ENCODE measurements at regions not wholly inside any gene's neighbourhood (a gene's known extent, or its start where the extent isn't known, plus 50 kb on each side); places are given as distances from the start of the nearest gene placed in this dataset.
"Not testable (repeated sequence)": the region's sequence is repeated elsewhere in the genome, so short reads cannot be mapped to it uniquely, and the experiment has no call there.

DNA sequence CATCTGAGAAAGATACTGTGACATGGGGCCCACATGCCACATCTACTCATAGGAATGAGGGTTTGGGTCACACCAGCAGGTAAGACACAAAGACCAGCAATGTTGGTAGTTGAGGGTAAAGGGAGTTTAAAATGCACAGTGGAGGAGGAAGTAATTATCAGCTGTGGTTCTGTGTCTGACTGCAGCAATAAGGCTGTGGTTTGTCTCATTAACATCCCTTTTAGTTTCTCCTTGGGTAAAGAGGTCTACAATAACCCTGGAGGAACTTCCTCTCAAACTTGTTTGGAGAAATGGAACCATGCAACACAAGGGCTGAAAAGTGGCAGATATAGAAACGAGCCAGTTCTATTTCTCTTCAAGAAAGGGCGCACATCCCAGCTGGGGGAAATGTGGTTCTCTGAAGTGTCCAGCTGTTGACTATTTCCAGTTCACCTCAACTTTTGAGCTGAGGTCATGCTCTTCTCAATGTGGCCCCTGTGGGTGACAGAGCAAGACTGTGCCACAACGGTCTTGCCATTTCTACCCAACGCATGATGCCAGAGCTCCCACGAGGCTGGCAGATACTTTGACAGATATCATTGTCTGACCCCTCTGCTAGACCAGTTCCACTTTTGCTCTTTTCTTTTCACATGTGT is 234.3 kb downstream of the SQOR start:
- no peak for DNase-seq

DNA sequence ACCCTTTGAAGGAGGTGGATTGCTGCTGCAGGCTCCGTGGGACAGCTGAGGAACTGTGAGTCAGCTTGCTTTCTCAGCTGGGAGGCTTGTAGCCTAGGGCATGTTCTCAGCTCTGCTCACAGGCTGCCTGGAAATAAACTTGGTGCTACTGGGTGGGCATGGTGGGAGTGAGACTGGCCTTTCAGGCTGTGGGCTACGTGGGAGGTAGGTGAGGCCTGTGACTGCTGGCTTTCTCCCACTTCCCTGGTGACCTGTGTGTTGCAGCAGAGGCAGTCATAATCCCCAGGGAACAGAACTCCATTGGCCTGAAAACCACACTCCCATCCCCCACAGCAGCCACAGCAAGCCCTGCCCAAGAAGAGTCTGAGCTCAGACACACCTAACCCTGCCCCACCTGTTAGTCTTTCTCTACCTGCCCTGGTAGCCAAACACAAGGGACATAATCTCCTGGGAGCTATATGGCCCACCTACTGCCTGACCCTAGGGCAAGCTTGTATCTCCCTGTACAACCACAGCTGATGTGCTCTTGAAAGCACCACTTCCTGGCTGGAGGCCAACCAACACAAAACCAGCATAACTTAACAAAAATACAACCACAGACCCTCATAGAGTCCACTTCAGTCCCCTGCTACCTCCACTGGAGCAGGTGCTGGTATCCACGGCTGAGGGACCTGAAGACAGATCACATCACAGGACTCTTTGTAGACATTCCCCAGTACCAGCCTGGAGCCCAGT is 236.5 kb downstream of the SQOR start:
- DNase-seq, result no peak

DNA sequence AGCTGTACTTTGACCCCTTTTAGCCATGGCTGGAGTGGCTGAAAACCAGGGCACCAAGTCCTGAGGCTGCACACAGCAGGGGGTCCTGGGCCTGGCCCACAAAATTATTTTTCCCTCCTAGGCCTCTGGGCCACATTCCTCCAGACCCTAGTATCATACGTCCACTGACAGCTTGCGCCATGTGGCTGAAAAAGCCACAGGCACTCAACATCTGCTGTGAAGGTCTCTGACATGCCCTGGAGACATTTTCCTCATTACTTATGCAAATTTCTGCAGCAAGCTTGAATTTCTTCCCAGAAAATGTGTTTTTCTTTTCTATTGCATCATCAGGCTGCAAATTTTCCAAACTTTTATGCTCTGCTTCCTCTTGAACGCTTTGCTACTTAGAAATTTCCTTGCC is 239.0 kb downstream of the SQOR start:
- no peak for DNase-seq

DNA sequence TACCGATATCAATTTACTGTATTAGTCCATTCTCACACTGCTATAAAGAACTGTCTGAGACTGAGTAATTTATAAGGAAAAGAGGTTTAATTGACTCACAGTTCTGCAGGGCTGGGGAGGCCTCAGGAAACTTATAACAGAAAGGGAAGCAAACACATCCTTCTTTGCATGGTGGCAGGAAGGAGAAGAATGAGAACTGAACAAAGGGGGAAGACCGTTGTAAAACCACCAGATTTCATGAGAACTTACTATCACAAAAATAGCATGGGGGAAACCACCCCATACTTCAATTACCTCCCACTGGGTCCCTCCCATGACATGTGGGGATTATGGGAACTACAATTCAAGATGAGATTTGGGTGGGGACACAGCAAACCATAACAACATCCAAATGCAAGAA is 239.7 kb downstream of the SQOR start:
- DNase-seq, result not testable (repeated sequence)

DNA sequence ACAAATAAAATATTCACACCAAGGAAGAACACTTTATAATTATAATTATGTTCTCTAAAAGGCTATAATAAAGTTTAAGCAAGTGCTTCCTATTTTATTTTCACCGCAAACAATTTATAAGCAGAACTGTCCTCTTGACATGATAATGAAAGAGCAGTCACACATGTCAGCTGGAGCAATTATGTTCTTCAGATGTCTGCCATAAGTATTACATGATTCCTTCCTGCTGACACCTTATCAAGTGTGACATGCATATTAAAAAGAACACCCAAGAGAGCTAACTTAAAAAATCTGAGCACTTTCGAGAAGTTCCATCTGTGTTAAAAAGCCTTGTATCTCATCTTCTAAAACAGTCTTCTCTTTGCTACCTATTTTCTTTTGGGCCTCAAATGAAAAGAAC is 249.5 kb downstream of the SQOR start:
- no peak for DNase-seq

DNA sequence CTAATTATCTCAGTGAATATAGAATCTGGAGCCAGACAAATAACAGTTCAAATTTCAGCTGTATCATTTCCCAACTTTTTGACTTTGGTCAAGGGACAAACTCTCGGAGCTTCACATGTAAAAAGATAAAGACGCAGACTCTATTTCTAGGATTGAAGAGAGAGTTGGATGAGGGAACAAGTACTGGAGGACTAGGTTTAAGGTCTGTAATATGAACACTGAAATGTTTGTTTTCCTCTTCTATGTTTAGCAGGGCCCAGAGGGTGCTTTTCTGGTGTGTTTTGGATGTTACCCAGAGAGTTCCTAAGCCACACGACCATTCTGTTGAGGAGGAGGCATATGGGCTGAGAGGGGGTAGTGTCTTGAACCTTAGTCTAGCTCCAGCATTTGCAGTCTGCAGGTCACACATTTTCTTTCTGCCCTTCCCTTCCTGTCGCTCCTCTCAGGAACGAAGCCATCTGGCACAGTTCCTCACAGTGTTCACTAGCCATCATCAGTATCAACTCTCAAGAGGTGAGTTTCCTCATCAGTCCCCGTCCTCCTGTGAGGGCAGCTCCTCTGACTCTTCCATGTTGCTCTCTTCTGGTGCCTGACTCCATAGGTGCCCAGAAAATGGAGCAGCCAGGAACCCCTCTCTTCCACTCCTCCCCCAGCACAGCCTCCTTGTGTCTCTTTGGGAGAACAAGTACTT is 250.1 kb downstream of the SQOR start:
- DNase-seq, result no peak

DNA sequence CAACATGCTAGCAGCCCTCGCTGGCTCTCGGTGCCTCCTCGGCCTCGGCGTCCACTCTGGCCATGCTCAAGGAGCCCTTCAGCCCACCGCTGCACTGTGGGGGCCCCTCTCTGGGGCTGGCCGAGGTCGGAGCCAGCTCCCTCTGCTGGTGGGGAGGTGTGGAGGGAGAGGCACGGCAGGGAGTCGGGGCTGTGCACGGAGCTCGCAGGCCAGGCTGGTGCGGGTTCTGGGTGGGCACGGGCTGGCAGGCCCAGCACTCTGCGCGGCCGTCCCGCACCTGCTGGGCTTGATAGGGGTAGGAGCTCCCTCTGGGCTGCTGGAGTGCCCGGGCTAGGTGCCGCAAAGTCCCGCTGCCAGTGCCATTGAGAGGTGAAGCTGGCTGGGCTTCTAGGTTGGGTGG is 251.0 kb downstream of the SQOR start:
- DNase-seq, result no peak

DNA sequence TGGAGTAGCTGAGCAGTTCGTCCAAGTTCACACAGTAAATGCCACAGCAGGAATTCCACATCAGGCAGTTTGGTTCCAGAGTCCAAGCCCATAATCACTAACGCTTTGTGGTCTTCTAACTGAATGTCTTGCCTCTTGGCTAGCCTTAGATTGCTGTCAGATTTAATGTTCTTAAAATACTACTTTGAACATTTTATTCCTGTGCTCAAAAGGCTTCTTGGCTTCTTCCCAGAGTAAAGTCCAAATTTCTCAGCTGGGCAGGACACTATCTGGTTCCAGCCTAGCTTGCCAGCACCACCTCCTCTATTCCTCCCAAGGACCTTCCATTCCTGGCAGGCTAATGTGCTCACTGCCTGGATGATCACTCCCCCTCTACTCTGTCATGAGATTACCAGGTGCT is 256.9 kb downstream of the SQOR start:
- DNase-seq, result no peak

DNA sequence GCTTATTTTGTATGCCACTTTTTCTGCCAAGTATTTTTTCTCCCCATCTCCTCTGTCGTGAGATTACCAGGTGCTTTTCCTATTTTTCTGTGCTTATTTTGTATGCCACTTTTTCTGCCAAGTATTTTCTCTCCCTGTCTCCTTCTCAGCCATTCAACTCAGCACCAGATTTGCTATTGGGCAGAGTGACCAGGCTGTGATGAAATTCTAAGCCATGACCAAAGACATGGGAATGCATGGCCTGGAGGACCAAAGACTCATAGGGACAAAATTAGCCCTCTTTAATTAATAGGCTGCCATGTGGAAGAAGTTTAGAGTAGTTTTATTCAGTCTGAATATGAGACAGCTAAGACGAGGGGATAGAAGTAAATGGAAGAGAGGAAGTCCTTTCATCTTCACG is 257.4 kb downstream of the SQOR start:
- no peak for DNase-seq

DNA sequence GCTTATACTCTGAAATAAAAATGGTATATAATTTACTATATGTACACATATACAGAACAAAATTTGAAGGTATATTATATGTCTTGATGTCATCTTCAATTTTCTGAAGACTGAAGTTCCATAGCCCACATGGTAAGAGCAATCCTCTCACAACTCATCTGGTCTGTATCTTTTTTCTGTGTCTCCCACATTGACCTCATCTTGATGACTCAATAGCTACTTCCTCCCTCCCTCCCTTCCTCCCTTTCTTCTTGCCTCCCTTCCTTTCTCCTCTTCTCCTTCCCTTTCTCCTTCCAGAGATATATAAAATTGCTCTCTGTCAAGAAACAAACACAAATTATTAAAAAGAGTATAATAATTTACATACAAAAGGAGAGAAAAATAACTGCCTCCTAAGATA is 268.5 kb downstream of the SQOR start:
- DNase-seq, result no peak

DNA sequence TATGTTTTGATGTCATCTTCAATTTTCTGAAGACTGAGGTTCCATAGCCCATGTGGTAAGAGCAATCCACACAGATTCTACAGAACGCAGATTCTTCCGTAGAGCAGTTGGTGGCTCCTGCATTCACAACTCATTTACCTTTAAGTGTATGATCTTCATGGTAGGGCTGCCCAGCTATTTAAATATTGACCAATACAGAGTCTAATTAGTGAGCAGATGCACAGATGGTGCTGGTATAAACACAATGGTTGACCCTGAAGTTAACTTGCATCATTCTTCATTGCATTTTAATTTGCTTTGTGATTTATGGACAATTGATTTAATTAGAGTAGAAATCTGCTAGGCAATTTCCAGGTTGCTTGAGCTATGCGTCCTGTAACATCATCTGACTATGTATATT is 269.2 kb downstream of the SQOR start:
- DNase-seq, result no peak

DNA sequence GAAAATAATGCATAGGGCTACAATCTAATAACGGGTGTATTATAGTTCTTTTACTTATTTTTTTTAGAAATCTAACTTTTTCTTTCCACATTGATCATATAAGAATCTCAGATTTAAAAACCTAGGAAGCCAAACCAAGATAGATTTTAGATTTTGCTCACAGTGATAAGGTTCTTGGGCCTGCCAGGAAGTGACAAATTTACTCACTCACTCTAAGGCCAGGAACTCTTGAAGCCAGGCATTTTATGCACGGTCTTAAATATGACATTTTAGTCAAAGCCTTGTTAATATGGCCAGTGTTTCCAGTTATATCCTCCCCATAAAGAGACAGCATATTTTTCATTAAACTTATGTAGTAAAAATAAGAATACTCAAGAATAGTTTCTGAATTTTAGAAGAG is 271.4 kb downstream of the SQOR start:
- DNase-seq, result no peak

DNA sequence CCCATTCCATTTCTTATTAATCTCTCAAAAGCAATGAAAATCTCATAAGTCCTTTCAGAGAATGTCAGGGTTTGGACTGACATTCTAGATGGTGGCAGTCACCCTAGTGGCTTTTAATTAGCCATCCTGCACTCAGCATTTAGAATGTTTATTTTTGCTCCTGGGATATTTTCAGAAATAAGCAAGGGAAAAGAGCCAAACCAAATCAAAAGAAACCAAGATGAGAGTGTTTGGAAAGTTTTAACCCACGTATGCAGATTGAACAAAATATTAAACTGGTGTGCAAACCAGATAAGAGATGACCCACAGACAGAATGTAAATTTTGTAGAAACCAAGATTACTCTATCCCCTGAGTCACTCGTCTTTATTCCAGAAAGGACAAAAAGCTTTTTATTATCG is 275.8 kb downstream of the SQOR start:
- no peak for DNase-seq

DNA sequence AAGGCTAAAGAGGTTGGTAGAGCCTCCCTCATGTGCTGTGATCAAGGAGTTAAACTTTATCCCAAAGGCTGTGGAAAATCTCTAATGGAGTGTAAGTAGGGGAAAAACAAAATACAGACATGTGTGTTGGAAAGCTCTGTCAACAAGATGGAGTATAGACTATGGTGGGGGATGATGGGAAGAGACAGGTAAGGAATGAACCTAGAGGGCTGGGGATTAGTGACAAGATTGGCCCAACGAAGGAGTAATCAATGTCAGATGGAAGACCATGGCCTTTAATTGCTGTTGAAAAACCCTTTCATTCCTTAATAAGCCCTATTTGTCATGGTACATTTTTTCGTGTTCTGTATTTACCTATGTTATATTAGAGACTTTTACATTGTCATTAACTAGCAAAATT is 278.6 kb downstream of the SQOR start:
- no peak for DNase-seq

DNA sequence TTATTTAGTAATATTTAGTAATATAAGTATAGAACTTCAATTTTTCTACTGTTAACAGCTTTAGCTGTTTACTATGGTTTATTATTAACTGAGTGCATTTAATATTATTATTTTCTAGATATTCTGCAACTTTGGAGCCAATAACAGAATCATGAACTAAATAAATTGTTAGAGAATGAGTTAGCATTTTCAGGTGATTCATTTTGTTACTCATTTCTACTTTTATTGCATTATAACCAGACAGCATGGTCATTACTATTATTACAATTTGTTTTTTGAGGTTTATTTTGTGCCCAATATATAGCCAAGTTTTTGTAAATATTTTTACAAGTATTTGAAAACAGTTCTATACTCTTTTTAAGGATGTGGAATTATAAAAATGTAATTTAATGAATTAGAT is 279.6 kb downstream of the SQOR start:
- DNase-seq, result no peak

DNA sequence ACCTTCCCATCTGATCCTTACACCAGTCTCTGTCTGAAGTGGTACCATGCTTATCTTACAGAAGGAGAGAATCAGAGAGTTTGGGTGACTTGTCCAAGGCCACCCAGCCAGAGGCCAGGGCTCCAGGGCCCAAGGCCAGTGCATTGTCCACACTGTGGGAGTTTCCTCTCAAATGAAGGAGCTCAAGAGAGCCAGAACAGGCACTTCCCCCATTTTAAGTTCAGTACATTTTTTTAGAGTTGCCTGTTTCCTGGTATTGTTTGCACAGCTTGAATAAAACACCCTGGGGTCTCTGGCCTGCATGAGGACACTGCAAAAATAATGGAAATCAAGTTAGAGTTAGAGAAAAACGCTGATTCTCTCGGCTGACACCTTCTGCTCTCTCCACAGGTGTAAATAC is 284.0 kb downstream of the SQOR start:
- no peak for DNase-seq

DNA sequence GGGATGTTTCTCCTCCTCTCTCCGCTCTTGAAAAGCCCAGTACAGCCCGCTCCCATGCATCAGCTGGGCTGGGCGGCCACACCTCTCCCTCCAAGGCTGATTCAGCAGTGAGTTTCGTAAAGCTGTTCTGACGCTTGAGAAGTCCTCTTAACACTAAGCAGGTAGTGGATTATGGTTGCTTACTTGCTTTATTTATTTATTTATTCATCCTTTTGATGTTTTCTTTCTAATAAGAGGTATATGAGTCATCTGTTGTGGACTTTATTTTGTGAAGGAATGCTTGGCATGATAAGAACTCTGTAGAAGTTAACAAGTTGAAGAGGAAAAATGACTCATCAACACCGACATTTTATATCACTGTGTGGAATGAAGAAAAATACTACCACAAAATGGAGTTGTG is 285.0 kb downstream of the SQOR start:
- DNase-seq, result no peak

DNA sequence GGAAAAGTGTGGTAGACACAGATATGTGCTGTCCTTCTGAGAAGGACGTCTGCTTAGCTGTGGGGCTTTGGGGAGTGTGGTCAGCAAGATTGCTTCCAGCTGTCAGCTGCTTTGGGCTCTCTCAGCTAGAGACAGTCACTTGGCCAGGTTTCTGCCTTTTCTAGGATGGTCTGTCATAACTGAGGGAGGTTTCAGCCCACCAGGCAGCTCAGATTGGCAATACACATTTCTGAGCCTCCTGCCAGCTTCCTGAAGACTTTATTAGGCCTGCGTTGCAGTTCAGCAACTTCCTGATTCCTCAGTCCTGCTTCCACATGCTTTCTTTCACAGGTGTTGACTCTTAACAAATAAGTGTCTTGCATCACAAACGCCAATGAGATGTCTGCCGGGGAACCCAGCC is 286.5 kb downstream of the SQOR start:
- no peak for DNase-seq

DNA sequence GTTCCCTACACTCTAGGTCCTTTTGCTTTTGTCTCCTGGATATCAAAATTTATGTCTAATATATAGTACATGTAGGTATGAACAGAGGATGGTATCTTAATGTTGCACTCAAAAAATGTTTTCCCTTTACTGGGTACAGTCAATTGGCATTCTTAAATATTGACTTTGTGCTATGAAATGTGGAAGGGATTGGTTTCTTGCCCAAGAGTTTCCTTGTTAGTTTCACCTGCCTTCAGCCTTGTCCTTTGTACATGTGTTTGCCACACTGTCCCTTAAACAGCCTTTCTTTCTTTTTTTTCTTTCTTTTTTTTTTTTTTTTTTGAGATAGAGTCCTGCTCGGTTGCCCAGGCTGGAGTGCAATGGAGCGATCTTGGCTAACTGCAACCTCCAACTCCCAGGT is 287.1 kb downstream of the SQOR start:
- DNase-seq, result no peak

DNA sequence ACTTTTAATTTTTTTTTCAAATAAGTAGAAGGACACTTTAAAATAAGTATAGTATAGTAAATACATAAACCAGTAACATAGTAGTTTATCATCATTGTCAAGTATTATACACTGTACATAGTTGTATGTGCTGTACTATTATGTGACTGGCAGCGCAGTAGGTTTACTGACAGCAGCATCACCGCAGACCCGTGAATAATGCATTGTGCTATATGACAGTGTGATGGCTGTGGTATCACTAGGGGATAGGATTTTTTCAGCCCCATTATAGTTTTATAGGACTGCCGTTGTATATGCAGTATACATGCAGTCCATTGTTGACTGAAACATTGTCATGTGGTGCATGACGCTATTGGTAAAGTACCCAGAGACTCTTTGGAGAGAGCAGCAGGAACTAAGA is 306.5 kb downstream of the SQOR start:
- DNase-seq, result no peak

DNA sequence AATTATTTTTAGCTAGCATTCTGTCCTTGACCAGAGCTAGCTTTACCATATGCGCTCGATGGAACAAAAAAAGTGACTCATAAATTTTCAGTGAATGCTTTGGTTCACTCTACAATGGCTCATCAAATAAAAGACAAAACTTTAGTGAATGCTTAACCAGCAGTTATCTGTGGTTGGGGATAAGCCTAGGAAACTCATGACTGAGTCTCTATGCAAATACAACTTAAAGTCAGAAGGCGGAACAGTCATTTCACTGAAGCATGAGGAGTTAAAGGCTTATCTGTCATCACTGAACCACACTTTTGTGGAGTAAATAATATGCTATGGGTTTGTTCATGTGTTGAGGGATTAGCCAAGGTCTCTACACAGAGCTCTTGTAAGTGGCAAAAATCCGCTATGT is 308.4 kb downstream of the SQOR start:
- DNase-seq, result no peak

DNA sequence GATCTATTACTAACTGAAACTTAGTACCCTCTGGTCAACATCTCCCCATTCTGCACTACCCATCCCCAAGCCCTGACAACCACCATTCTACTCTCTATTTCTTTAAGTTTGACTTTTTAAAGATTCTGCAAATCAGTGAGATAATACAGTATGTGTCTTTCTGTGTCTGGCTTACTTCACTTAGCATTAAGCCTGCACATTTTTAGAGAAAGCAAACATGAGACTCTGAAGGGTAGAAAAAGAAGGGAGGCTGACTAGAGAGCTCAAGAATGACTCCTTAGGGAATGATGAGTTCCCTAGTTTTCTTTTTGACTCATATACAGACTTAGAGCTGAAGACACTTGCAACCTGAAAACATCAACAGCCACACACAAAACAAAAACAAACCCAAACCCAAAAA is 311.3 kb downstream of the SQOR start:
- DNase-seq, result no peak

DNA sequence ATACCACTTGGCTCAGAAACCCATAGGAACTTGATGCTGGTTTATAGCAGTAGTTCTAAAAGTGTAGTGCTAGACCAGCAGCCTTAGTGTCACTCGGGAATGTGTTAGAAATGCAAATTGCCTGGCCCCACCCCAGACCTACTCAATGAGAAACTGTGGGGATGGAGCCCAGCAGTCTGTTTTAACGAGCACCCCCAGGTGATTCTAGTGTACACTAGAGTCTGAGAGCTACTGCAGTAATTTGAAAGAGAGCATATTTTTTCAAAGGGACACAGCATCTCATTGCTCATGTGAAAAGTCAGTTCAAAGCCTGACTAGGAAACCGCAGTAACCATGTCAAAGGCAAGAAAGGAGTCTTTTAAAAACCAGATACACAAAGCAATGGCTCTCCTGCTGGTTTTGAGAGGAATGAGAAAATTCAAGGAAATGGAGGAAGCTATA is 313.4 kb downstream of the SQOR start:
- no peak for DNase-seq

DNA sequence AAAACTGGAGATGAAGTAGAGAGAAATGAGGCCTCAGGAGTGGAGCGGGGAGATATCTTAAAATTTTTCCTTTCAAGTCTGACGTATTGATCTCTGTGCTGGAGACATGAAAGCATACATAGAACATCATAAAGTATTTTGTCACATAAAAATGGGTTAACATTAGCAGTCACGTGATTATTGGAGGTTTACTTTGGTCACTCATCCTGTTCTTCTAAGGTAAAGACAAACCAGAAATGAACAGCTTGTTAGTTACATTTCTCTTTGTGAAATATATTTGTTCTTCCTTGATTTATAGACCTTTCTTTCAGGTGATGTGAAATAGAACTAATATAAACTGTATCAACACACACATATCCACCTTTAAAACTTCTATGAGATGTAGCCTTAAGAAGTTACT is 324.1 kb downstream of the SQOR start:
- no peak for DNase-seq

DNA sequence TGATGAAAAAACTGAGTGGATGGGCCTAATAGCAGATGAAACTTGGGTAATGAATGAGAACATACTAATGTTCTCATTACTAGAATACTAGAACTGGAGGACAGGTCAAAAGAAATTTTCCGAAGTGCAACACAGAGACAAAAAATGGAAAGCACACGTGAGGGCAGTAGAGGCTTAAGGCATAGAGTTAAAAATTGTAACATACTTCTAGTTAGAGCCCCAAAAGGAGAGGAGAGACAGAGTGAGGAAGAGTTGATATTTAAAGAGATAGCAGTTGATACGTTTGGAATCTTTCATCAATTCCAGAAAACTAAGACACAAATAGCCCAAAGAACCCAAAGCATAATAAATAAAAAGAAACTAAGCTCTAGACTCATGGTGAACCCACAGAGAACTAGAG is 327.9 kb downstream of the SQOR start:
- no peak for DNase-seq
